ES-I3 (cell line): ENCODE measurements at regions not wholly inside any gene's neighbourhood (a gene's known extent, or its start where the extent isn't known, plus 50 kb on each side); places are given as distances from the start of the nearest gene placed in this dataset.

Experiments used
- H3K36me3 ChIP-seq: 2 replicates; pipeline ENCODE4 v1.6.1; 2013; ENCODE audit warnings: mild to moderate bottlenecking, low read length, control low read depth, moderate library complexity; ENCODE audit not compliant: insufficient read depth
- H3K4me1 ChIP-seq: 2 replicates; pipeline ENCODE4 v1.6.1; 2013; ENCODE audit warnings: mild to moderate bottlenecking, control low read depth, low read length; ENCODE audit not compliant: insufficient read depth
- H3K9ac ChIP-seq: 2 replicates; pipeline ENCODE4 v1.6.1; 2013; ENCODE audit warnings: low read depth, mild to moderate bottlenecking, low read length, moderate library complexity
- H3K9me3 ChIP-seq: 2 replicates; pipeline ENCODE4 v1.6.1; 2013; ENCODE audit warnings: mild to moderate bottlenecking, low read length, moderate library complexity; ENCODE audit not compliant: control insufficient read depth, insufficient read depth

DNA sequence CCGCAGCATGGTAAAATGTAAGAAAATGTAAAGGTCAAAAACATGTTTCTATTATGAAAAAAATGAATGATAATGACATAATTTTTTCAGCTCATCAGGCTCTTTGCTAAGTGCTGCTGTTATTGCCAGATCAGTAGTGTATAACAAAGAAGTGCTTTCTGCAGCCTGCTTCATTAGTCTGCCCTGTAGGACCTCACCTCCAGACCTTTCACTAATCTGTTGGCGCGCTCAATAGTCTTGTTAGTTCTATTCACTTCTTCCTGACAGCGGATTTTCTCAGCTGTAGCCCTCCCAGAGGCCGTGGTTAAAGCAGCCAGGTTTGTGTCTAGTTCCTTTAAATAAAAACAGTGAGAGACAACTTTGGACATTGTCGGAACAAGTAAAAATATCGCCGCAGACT lies 97.7 kb downstream of the CDCA7 start:
- H3K9me3 ChIP-seq: no peaks in the 10 kb centered on the region
- H3K4me1 ChIP-seq: no peaks in the 10 kb centered on the region
- H3K9ac ChIP-seq: no peak overlapping the region
- no peaks in the 10 kb centered on the region for H3K36me3 ChIP-seq

- Histone ChIP-seq H3K9ac (no peak overlapping the region), H3K36me3 (no peaks in the 10 kb centered on the region), H3K9me3 (no peaks in the 10 kb centered on the region)
Measured at GRCh38 chr2:173456960-173457359, 102.3 kb downstream of the CDCA7 start.

DNA sequence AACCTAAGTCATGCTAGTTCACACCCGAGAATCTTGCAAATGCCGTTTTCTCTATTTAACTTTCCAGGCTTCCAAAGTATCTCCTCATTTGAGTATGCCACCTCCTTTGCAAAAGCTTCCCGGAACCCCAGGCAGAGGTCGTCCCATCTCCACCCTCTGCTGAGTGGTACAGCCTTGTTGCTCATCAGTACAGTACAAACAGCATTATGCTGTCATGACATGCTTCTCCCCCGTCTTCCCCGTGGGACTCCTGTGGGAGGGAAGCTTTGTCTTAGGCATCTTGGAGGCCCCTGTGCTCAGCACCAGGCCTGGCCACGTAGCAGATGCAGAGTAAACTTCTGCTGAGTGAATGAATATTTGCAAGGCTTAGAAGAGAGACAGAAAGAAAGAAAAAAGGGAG lies 102.7 kb downstream of the CDCA7 start:
- H3K9ac ChIP-seq: no peak overlapping the region
- H3K36me3 ChIP-seq: no peaks in the 10 kb centered on the region
- H3K4me1 ChIP-seq: no peaks in the 10 kb centered on the region
- no peaks in the 10 kb centered on the region for H3K9me3 ChIP-seq

More at GRCh38 chr2:173456960-173457359, 102.3 kb downstream of the CDCA7 start:
- no peaks in the 10 kb centered on the region for H3K4me1 ChIP-seq

DNA sequence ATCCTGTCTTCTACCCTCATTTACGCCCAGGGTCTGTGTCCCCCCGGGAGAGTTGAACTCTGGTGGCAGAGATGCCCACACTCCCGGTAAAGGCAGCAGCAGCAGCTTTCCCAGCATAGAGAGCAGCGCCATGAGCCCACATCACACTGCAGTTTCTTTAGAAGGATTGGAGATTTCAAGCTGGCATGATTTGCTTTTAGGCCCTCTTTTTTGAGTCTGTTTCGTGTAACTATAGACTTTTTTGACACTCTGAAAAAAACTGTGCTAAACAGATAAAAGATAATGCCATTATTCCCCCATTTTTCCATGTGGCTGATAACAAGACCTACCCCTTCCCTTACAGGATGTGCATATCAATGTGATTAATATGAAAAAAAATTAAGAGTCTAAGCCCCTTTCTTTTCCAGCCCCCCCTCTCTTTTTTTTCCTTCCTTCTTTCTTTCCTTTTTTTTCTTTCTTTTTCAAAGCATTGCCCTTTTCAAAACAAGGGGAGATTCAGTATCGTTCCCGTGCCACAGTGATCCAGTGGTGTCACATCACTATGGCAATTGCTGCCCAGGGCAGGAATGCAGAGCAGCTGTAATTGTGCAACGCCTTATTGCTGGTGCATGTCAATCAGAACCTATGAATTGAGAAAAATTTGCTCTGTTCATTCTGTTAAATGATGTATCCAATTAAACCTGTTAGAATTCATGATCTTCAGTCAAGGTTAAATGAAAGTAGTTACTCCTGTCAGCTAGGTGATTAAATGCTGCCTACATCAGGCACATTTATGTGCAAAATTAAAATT lies 104.5 kb downstream of the CDCA7 start:
- Histone ChIP-seq H3K4me1 (no peaks in the 10 kb centered on the region), H3K36me3 (no peaks in the 10 kb centered on the region), H3K9me3 (no peaks in the 10 kb centered on the region), H3K9ac (no peak overlapping the region)

- Histone ChIP-seq H3K4me1 (no peaks in the 10 kb centered on the region), H3K9me3 (no peaks in the 10 kb centered on the region), H3K36me3 (no peaks in the 10 kb centered on the region), H3K9ac (no peak overlapping the region)
Measured at GRCh38 chr2:173462892-173463840, 108.5 kb downstream of the CDCA7 start.

DNA sequence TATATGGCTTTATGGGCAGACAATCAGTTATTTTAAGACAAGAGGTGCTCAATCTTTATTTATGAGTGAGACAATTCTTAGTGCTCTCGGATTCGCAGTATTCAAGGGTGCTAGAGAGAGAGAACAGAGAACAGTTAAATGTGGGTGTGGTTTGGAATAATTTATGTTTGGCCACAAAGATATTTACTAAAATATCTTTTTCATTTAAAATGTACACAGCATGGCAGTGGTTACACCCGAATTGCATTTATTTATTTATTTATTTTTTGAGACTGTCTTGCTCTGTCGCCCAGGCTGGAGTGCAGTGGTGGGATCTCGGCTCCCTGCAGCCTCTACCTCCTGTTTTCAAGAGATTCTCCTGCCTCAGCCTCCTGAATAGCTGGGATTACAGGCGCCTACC lies 109.2 kb downstream of the CDCA7 start:
- no peaks in the 10 kb centered on the region for H3K36me3 ChIP-seq
- no peaks in the 10 kb centered on the region for H3K9me3 ChIP-seq
- H3K9ac ChIP-seq: no peak overlapping the region
- no peaks in the 10 kb centered on the region for H3K4me1 ChIP-seq

GRCh38 chr2:173467751-173468150 lies 113.1 kb downstream of the CDCA7 start:
- Histone ChIP-seq H3K4me1 (no peaks in the 10 kb centered on the region), H3K9ac (no peak overlapping the region), H3K9me3 (no peaks in the 10 kb centered on the region; the same call in 1 of the 2 replicates), H3K36me3 (no peaks in the 10 kb centered on the region)

DNA sequence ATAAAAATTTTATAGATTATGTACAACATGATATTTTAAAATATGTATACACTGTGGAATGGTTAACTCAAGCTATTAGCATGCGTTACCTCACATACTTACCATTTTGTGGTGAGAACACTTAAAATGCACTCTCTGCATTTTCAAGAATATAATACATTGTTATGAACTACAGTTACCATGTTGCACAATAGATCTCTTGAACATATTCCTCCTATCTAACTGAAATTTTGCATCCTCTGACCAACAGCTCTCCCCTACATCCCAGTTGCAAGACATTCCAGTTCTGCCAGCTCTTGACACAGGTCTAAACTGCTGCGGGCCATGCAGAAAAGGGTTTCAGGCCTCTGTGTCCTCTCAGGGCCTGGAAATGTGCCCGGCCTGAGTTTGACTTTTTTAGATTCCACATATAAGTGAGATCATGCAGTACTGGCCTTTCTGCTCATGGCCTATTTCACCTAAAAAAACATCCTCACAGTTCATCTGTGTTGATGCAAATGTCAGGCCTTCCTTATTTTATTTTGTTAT lies 113.7 kb downstream of the CDCA7 start:
- H3K9ac ChIP-seq: no peak overlapping the region

DNA sequence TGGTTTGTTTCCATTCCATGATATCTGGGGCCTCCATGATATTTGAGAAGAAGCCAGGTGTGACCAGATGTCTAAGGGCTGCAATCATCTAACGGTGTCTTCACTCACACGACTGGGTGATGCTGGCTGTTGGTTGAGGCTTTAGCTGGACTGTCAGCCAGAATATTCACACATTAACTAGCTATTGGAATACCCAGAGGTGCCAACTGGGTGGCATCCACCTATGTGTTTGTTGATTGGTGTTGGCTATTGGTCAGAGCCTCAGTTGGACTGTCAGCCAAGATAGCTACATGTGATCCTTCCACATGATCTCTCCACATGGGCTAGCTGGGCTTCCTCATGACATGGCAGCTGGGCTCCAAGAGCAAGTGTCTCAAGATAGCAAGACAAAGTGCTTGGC lies 117.4 kb downstream of the CDCA7 start:
- Histone ChIP-seq H3K9ac (no peak overlapping the region), H3K4me1 (no peaks in the 10 kb centered on the region), H3K36me3 (no peaks in the 10 kb centered on the region), H3K9me3 (no peaks in the 10 kb centered on the region; the same call in 1 of the 2 replicates)

More for the DNA sequence above, 113.7 kb downstream of the CDCA7 start:
- H3K9me3 ChIP-seq: no peaks in the 10 kb centered on the region; the same call in 1 of the 2 replicates
- no peaks in the 10 kb centered on the region for H3K36me3 ChIP-seq
- H3K4me1 ChIP-seq: no peaks in the 10 kb centered on the region

GRCh38 chr2:173483137-173483536 lies 128.5 kb downstream of the CDCA7 start:
- Histone ChIP-seq H3K9ac (no peak overlapping the region), H3K9me3 (no peaks in the 10 kb centered on the region), H3K4me1 (no peaks in the 10 kb centered on the region), H3K36me3 (no peaks in the 10 kb centered on the region)

DNA sequence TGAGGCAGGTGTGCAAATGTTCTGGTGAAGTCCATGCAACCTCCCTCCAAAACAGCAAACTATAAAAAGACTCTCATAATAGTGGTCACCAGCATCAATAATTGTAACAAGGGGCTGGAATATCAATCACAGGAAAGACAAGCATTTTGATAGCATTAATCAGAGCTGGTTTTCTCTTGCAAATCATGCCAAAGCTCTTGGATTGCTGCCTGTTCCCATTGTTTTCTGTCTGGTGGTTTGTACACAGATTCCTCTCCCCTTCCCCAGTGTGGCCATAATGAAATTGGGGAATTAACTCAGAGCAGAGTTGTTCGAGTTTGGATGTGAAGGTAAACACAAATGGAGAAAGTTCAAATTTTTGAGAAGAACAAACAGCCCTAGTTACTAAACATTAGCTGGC lies 134.2 kb downstream of the CDCA7 start:
- H3K9ac ChIP-seq: no peak overlapping the region
- H3K36me3 ChIP-seq: no peaks in the 10 kb centered on the region
- H3K9me3 ChIP-seq: 0 out of 2 replicates have a peak, but pooled peaks cover 2% of the 10 kb centered on the region
- H3K4me1 ChIP-seq: no peaks in the 10 kb centered on the region

GRCh38 chr2:173491418-173491817 lies 136.7 kb downstream of the CDCA7 start:
- Histone ChIP-seq H3K9me3 (0 out of 2 replicates have a peak, but pooled peaks cover 2% of the 10 kb centered on the region), H3K9ac (no peak overlapping the region), H3K4me1 (no peaks in the 10 kb centered on the region), H3K36me3 (no peaks in the 10 kb centered on the region)

GRCh38 chr2:173493874-173494273 lies 139.2 kb downstream of the CDCA7 start:
- H3K36me3 ChIP-seq: no peaks in the 10 kb centered on the region
- H3K9me3 ChIP-seq: 0 out of 2 replicates have a peak, but pooled peaks cover 5% of the 10 kb centered on the region
- no peak overlapping the region for H3K9ac ChIP-seq
- no peaks in the 10 kb centered on the region for H3K4me1 ChIP-seq

DNA sequence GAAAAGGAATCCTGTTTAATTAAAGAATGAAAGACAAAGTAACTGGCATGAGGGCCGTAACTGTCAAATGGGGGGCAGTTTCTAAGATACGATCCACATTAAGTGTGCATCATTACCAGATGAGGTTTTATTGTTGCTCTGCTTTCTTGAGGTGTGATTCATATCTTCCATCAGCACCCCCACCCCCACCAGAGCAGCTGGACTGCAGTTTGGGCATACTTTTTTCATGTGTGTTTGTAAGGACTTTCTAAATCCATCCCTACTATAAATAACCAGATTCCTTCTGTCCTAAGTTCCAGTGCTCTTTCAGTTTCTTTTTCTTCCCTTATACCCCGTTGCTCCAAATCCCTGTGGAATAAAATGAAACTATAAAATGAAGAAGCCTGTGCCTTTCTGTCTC lies 142.1 kb downstream of the CDCA7 start:
- no peak overlapping the region for H3K9ac ChIP-seq
- H3K4me1 ChIP-seq: no peaks in the 10 kb centered on the region
- 0 out of 2 replicates have a peak, but pooled peaks cover 9% of the 10 kb centered on the region for H3K9me3 ChIP-seq
- no peaks in the 10 kb centered on the region for H3K36me3 ChIP-seq
